ENCODE measurements at regions not wholly inside any gene's neighbourhood (a gene's known extent, or its start where the extent isn't known, plus 50 kb on each side); places are given as distances from the start of the nearest gene placed in this dataset.

DNA sequence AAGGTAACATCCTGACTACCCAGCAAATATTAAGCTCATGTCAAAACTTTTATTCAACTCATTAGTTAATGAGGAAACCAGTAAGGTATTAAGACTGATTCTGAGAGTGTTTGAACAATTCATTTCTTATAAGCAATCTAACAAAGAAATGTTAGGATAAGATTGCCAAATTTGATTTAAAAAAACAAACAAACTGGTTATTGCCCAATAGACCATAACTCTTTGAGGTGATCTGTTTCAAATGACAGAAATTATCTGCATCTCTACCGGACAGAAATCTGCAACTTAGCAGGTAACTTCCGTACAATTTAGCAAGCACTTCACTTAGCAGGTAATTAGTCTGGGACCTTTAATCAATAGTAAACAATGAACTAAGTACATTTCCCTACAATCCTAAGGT lies 82.9 kb upstream of the BARX2 start:
- DNase-seq (ENCODE audit: extremely low read depth, low read depth): no peak

DNA sequence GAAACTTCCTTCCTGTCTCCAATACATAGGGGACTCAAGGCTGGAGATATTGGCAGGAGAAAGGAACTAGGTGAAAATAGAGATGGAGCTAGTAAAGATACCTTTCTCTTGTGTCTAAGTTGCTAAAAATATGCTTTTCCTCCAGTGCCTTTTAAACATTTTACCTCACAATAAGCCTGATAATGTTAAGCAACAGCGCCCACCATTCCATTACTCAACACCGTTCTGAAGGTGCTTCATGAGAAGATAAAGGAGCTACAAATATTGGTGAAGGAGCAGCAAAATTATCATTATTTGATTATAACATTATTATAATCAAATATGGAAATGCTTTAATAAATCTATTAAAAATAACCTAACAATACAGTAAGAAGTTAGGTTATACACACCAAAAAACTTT lies 83.6 kb upstream of the BARX2 start:
- DNase-seq (ENCODE audit: extremely low read depth, low read depth): no peak

DNA sequence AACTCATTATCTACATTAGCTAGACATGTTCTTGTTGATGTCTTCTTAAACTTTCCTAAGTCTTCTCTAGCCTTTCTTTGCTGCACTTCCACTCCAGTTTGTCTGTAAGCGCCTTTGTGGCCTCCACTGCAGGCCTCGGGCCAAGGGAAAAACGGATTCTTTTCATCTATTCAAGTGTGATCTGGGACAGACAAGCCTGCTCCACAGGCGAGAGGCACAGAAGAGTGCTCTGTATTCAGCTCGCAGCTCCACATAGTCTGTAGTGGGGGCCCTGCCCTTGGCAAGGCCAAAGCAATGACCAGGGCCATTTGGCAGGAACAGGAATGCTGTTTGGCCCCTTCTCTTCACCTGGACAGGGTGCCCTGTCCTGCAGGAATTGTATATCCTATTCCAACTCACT lies 84.1 kb upstream of the BARX2 start:
- DNase-seq (ENCODE audit: extremely low read depth, low read depth): no peak

DNA sequence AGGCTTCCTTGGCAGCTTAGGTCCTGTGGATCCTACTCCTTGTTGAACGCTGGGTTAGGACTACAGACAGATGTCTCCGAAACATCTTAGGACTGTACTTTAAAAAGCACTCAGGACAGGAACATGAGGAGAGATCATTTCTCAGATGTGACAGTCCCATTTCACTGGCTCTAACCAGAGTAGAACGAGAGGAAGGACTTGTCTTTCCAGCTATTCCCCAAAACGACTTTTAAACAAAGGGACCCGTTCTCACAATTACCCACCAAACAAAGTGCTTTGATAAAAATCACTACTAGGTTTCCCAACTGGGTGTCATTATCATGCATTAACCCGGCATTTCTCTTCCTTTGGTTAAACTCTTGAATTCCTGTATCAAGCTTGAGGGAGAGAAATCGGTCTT lies 84.7 kb upstream of the BARX2 start:
- DNase-seq (ENCODE audit: extremely low read depth, low read depth): no peak

DNA sequence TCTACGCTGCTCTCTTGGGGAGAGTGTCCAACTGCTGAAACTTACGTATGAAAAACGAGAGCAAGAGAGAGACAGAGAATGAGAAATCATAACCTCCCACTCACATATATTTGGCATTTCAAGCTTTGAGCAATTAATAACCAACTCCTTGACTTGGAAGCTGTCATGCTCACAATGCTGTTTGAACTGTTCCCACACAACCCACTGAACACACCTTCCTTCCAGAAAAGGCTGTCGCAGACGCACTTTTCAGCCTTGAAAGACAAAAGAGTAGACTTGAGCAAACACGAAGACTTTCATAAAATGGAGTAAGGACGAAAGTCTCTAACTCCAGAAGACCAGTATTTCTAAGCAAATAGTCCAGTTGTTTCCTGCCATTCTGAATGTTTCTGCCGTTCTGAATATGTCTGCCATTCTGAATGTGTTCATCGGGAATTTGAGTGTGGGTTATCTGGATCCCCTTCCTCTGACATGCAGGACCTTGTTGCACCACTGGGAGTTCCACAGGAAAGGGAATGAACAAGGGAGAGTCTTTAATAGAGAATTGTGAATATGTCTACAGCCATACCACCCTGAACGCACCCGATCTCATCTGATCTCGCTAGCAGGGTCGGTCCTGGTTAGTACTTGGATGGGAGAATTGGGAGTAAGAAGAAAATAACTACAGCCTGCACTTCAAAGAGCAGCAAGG lies 86.2 kb upstream of the BARX2 start:
- DNase-seq (ENCODE audit: extremely low read depth, low read depth): no peak

DNA sequence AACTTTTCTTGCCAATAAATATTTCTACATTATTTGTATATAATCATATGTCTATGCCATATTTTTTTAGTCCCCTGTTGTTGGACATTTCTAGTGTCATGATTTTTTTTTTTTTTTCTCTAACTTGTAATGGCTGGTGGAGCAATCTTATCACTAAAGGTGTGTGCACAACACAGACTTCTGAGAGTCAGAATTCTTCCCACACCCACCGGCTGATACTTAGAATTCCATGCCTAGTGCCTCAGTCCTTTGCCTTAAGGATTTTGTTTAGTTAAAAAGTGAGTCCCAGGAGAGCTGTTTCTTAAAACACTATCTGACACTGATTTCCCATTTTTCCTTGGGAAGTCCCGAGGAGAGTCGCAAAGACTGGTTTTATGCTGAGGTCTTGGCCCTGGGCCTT lies 87.7 kb upstream of the BARX2 start:
- DNase-seq (ENCODE audit: extremely low read depth, low read depth): no peak

DNA sequence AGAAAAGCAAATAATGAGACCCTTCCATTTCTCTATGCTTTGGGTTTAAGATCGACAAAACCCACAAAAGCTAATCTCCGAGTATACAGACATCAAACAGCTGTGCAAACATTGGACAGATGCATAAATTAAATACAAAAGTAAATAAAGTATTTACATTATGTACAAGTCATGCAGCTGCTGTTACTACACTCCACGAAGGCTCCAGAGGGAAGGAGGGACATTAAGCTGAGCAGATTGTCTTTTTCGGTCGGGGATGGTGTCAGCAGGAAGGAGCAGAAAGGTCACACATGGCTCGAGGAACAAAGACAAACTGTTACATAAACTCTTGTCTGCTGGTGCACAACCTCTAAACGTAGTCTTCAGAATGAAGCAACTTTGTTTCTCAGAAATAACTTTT lies 88.8 kb upstream of the BARX2 start:
- DNase-seq (ENCODE audit: extremely low read depth, low read depth): no peak

DNA sequence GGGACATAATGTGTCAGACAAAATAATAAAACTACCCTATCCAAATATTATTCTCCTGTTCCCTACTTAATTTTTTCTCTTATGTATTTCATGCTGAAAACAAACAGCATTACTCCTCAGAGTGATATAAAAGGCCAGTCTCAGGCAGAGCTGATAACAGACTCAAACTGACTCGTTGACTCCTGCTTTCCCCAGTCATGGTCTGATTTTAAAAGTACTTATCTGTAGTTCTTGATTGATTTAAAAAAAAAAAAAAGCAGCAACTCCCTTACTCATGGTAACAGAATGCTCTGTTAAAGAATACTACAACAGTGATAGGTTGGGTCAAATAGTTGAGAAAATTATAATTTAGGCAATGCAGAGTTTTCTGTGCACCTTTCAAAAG lies 90.3 kb upstream of the BARX2 start:
- DNase-seq (ENCODE audit: extremely low read depth, low read depth): no peak

DNA sequence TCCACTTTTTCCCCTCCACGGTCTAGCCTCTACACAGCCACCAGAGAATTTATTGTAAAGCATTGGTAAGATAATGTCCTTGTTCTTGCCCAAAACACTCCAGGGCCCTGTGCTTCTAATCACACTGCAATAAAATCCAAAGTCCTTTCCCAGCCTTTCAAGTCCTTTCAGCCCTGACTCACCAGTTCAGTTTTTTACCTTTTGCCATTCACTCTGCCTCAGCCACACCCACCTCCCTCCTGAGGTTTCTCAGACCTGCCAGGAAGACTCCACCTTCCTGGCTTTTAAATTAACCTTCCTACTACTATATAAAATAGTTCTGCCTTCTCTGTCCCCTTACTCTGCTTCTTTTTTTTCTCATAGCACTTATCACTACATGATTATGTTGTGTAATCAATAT lies 91.0 kb upstream of the ARHGAP32 start:
- no peak for DNase-seq (ENCODE audit: extremely low read depth, low read depth)

DNA sequence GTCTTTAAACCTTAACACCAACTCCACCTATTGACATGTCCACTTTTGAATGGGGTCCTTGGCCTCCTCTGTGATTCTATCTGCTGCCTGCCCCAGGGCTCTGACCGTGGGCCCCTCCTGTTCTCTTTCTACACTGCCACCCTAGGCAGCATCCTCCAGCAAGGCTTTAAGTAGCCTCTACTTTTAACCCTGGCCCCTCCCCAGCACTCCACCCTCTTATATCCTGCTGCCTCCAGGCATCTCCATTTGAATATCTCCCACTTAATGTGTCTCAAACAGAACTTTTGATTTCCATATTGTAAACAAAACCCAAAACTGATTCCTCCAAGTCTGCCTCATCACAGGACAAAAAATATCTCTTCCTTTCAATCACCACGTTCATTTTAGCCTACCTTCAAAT lies 90.5 kb upstream of the ARHGAP32 start:
- no peak for DNase-seq (ENCODE audit: extremely low read depth, low read depth)

DNA sequence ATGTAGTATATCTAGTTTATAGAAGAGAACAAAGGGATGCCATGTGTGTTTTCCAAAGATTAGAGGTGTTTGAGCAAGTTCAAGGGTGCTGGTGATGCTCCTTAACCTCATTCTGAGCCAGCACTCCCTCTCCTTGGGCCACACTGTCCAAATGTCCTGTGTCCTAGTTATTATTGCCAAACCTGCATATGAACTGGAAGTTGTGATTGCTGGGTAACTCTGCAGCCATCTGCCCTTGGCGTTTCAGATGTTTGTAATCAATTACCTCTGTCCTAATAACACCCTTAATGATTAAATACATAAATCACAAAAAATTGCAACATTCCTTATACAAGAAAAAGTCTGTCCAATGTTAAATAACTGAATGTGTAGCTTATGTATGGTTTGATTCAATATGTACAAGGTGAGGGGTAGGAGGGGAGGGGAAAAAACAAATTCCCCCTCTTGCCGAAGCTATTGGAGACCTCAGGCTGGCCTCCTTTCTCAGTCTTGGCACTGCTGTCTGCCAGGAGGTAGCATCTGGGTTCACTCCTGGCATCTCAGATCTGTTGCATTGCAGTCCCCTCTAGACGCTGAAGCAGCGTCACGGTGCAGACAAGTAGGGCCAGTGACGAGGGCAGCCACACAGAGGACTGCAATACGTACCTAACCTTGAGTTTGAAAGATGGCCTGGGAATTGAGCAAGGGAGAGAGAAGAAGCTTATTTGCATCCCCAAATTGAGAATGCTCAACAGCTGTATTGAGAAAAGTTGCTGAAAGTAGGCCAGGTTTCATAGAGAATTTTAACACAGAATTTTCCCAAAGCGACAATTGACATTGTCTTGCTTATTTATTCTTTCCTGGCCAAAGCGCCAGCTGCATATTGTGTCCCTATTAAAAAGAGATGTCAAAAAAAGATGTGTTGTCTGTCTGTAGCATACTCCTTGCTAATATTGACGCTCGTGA lies 89.6 kb upstream of the ARHGAP32 start:
- DNase-seq (ENCODE audit: extremely low read depth, low read depth): no peak

DNA sequence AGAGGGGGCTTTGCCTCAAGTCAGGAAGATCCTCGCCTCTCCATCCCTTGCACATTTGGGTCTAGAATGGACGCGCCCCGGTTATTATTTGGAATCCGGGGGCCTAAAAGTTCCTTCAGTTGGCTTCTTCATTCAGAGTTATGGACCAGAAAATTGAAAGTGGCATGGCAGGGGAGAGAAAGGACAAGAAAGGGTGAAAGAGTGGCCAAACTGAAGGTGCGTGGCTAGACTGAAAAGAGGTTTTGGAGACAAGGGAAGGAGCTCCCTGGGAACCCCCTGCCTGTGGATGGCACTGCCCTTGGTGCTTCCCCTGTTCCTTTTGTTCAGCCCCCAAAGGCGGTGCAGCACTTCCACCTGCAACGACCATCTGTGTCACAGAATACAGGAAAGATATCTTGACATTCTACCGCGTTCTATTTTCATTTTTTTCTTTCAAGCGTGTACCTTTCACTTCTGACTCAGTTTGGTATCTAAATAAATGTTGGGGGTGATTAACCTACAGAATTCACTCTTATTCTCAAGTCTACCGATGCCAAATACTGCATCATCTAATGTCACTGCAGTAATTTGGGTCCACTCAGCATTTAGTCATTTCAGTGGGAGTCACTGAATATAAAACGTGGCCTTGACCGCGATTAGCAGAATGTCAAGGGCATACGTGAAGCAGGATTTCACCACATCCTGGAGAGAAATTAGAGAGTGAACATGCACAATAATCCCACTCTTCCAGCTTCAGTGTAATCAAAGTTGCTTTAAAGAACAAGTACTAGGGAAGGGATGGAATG lies 88.1 kb upstream of the ARHGAP32 start:
- no peak for DNase-seq (ENCODE audit: extremely low read depth, low read depth)

DNA sequence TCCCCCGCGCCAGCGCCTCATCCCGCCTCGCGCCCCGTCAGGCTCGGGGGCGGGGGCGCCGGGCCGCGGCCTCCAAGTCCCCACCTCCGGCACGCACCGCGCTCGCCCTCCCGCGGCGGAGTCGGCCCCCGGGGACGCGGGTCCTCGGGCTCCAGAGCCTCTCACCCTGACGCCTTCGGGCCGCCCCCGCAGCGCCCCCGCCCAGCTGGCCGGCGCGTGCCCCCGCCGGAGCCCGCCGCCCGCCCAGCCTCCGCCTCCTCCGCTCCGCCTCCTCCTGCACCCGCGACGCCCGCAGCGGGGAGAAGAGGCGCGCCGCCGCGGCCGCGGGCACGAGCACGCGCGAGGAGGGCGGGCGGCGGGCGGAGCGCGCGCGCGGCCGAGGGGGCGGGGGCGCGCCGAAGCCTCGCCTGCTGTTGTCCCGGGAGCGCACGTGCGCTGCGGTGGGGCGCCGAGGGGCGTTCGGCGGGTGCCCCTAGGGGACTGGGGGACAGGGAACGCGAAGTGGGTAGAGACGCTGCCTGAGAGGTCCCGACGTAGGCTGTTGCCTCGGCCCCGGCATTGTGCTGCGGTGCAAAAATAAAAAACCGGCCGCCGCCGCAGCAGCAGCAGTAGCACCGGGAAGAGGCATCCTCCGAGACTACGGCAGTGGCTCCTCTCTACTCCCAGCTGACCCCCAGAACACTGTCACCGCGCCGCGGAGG lies 87.4 kb upstream of the ARHGAP32 start:
- DNase-seq (ENCODE audit: extremely low read depth, low read depth): peak; percentile 56

DNA sequence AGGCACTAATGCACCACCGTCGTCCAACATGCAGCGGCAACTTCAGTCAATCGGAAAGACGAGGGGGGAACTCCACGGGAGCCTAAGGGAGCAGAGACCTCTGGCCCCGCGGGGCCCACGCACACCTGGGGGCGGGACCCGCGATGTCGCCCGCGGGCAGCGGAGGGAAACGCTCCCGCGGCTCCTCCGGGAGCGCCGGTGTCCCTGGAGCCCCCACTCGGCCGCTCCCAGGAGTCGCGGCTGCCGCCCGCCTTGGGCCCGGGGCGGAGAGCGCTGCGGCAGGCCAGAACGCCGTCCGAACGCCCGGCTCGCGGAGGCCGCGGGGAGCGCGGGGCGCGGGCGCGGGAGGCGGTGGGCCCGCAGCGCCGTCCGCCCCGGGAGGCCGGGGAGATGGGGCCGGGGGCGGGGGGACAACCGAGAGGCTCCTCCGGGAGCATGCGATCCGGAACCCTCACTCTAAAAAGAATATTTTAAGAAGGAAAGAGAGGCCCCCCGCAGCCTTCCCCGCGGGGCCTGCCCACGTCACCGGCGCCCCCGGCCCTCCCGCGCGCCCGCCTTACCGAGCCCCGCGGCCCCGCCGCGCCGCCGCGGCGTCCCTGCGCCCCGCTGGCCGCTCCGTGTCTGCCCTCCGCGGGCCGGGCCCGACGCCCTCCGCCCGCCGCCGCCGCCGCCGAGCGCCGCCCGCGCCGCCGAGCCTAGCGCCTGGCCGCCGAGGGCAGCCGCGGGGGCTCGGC lies 86.6 kb upstream of the ARHGAP32 start:
- DNase-seq (ENCODE audit: extremely low read depth, low read depth): no peak

DNA sequence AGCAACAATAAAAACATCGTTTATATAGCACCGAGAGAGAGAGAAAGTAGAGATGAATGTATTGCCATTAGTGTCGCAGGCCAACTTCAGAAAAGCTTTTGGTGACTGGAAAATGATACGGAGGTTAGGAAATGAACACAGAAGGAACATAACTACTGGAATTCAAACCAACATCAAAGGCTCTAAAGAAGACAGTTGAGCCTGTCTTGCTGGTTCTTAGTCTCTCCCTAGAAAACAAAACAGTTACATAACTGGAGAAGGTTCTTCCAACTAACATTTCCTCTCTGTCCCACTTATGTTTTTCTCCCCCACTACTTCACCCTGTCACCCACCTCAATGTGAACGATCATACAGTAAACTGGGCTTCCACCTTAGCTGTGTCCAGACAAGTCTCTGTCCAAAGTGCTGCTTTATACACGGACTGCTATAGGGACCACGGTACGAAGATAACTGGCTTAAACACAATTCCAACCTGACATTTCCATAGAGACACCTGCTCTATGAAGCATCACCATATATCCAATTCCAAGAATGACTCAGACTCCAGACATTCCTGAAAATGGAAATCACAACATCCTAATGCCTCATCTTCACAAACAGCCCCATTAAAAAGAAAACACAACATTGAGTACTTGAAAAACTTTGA lies 85.2 kb upstream of the ARHGAP32 start:
- DNase-seq (ENCODE audit: extremely low read depth, low read depth): no peak

DNA sequence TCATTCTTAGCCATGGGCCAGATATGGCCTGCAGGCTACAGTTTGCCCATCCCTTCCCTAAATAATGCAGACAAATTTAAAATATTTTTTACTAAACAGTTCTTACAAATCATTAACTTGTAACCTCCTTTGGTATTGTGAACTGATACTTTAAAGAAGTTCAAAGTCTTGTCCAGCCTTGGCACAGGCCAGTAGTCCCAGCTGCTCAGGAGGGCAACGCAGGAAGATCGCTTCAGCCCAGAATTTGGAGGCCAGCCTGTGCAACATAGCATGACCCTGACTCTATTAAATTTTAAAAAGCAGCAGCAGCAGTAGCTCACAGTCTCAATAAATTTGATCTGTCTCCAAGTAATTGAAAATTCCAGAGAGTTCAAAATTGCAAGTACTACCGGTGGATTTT lies 83.7 kb upstream of the ARHGAP32 start:
- DNase-seq (ENCODE audit: extremely low read depth, low read depth): no peak

DNA sequence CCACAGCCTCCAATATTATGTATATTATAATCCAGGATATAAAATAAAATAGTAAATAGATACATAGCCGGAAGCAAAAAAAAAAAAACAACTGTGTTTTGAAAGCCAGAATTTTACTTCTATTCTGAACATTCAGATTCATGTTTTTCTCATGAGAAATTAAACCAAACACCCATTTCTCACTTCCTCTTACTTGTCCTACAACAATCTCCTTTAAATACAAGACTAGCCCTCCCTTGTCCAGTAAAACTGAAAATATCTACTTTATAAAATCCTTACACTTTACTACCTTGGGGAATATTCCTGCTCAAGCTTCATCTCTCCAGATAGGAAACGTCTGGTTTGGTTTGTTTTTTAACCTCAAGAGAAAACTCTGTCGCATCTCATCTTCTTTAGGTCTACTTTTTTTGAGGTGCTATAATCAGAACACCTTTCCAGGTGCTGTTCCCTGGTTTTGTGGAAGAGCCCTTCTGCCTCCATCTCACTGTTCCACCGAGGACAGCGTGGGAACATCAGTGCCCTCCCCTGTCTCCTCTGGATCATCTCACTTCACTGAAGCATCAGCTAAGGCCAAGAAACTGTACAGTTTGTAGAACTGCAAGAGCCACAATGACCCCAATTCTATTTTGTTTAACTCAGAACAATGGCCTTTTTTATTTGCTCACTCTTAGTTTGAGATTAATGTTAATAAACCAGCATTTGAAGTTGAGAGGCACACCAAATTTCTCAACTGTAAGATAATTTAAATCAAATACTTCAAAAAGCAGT lies 82.0 kb upstream of the ARHGAP32 start:
- DNase-seq (ENCODE audit: extremely low read depth, low read depth): no peak

DNA sequence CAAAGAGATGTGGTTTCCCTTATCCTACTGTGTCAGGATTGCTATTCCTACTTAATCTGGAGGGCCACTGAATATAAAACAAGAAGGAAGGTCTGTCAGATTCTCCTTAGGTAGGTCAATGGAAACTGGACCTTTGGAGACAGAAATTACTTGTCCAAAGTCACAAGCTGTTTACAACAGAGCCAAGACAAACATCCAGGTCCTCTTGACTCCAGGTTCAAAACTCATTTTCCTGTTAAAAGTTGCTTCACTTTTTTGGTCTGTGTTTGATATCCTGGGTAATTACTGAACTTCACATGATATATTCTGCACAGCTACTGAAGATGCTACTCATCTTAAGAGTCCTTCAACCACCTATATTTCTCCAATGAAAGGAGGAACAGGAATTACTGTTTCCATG lies 81.2 kb upstream of the ARHGAP32 start:
- no peak for DNase-seq (ENCODE audit: extremely low read depth, low read depth)

DNA sequence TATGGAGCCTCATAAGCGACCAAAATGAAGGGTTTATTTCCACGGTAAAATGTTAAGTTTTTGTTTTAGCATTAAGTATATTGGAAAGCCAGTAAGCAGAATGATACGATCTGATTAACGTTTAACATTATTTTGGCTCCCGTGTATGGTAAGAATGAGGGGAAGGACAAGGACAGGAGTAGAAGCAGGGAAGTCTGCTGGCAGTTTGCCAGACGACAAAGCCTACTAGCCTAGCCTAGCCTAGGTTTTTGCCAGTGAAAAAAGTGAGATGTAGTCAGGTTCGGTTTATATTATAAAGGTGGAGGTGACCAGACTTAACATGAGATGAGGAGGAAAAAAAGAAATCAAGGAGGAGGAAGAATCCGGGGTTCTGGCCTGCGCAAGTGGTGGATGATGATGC lies 78.9 kb upstream of the ARHGAP32 start:
- DNase-seq (ENCODE audit: extremely low read depth, low read depth): no peak

All from NCI-H460 (cell line).